Nephron progenitor cell (in vitro differentiated cells): ENCODE measurements at regions not wholly inside any gene's neighbourhood (a gene's known extent, or its start where the extent isn't known, plus 50 kb on each side); places are given as distances from the start of the nearest gene placed in this dataset.
"Not testable (repeated sequence)": the region's sequence is repeated elsewhere in the genome, so short reads cannot be mapped to it uniquely, and the experiment has no call there.

ENCODE experiments used
- DNase-seq: peaks from one replicate; pipeline ENCODE4 v3.0.0; 2021
- H3K27ac Mint-ChIP-seq: 2 replicates; pipeline ENCODE4 v1.8.0; 2021; ENCODE audit warnings: mild to moderate bottlenecking, moderate library complexity, mixed read lengths
- H3K27me3 Mint-ChIP-seq: 2 replicates; pipeline ENCODE4 v1.8.0; 2021; ENCODE audit warnings: mild to moderate bottlenecking, low read depth, mixed read lengths; ENCODE audit not compliant: poor library complexity
- H3K36me3 Mint-ChIP-seq: 2 replicates; pipeline ENCODE4 v1.8.0; 2021; ENCODE audit warnings: low read depth, mixed read lengths
- H3K4me1 Mint-ChIP-seq: 2 replicates; pipeline ENCODE4 v1.8.0; 2021; ENCODE audit warnings: mixed read lengths
- H3K4me3 Mint-ChIP-seq: 2 replicates; pipeline ENCODE4 v1.8.0; 2021; ENCODE audit warnings: mild to moderate bottlenecking, moderate library complexity, mixed read lengths
- H3K9me3 Mint-ChIP-seq: 2 replicates; pipeline ENCODE4 v1.8.0; 2021; ENCODE audit warnings: mild to moderate bottlenecking, moderate library complexity, mixed read lengths

- DNase-seq, H3K9me3 Mint-ChIP-seq, H3K4me3 Mint-ChIP-seq, H3K27me3 Mint-ChIP-seq, H3K27ac Mint-ChIP-seq, H3K4me1 Mint-ChIP-seq, H3K36me3 Mint-ChIP-seq: not testable (repeated sequence)
These were observed 63.1 kb upstream of the ZNF658 start for GRCh38 chr9:66837242-66837937.
